ENCODE measurements at regions not wholly inside any gene's neighbourhood (a gene's known extent, or its start where the extent isn't known, plus 50 kb on each side); places are given as distances from the start of the nearest gene placed in this dataset.

- no peak for DNase-seq
- no peak overlapping the region for H2AFZ ChIP-seq (ENCODE audit: insufficient read depth, low read depth, low read length, poor library complexity, severe bottlenecking)
- Mint-ChIP-seq H3K27me3 (peaks cover 5% of the 10 kb centered on the region), H3K27ac (no peak overlapping the region), H3K4me3 (no peak overlapping the region), H3K9me3 (ENCODE audit: insufficient read depth) (no peaks in the 10 kb centered on the region), H3K4me1 (peaks cover 1% of the 10 kb centered on the region)
- H3K27me3 ChIP-seq (replicated peaks in 1 of 4; ENCODE audit: control extremely low read depth in 1 of 4, control insufficient read depth in 3 of 4, insufficient read depth in 4 of 4, low read length in 3 of 4), result peaks cover 0 to 3% (median 0%) of the 10 kb centered on the region in 4 experiments
- no CpG with 5 or more reads among the region's 2 CpGs for WGBS (ENCODE audit: insufficient coverage)
- no peaks in the 10 kb centered on the region for H3K4me1 ChIP-seq (ENCODE audit: control insufficient read depth in 2 of 2, insufficient read depth in 2 of 2, low read length in 2 of 2)
- H3K4me3 ChIP-seq (ENCODE audit: control extremely low read depth in 1 of 5, extremely low read depth in 1 of 5, insufficient read depth in 1 of 5, low read depth in 2 of 5, low read length in 4 of 5), result no peak overlapping the region
- H3K27ac ChIP-seq (ENCODE audit: low read length in 2 of 2), result no peak overlapping the region
- no peaks in the 10 kb centered on the region for H3K36me3 ChIP-seq (replicated peaks in 1 of 2; ENCODE audit: control extremely low read depth in 1 of 2, control insufficient read depth in 1 of 2, extremely low read depth in 1 of 2, insufficient read depth in 2 of 2, low read length in 1 of 2)
- H3K79me2 ChIP-seq (ENCODE audit: control insufficient read depth, insufficient read depth, low read length), result no peaks in the 10 kb centered on the region
- TF ChIP-seq EZH2 (IDR thresholded peaks at IDR 0.05; ENCODE audit: borderline replicate concordance, insufficient read depth, low read depth, low read length, poor library complexity, severe bottlenecking) (no peak), CTCF (IDR thresholded peaks at IDR 0.05) (no peak)
- CTCF ChIA-PET, result no interaction called here
- ATAC-seq (ENCODE audit: low read depth), result no peak
- no peaks in the 10 kb centered on the region for H3K9me3 ChIP-seq (ENCODE audit: control extremely low read depth in 1 of 3, control insufficient read depth in 2 of 3, insufficient read depth in 1 of 3, low read length in 2 of 3)
- no peak overlapping the region for H3K9ac ChIP-seq (ENCODE audit: low read length)
- no peaks in the 10 kb centered on the region for H4K20me1 ChIP-seq (ENCODE audit: control insufficient read depth, insufficient read depth, low read length, poor library complexity, severe bottlenecking)
- no peak overlapping the region for H3K4me2 ChIP-seq (replicated peaks; ENCODE audit: low read depth, low read length, poor library complexity, severe bottlenecking)
- intact Hi-C loops (cut with micrococcal nuclease), result no loop called here
- POLR2A ChIA-PET, result no interaction called here
Observed at GRCh38 chr4:114302472-114302871, 296.1 kb upstream of the UGT8 start.

- Histone ChIP-seq H2AFZ (ENCODE audit: insufficient read depth, low read depth, low read length, poor library complexity, severe bottlenecking) (no peak overlapping the region), H3K36me3 (replicated peaks in 1 of 2; ENCODE audit: control extremely low read depth in 1 of 2, control insufficient read depth in 1 of 2, extremely low read depth in 1 of 2, insufficient read depth in 2 of 2, low read length in 1 of 2) (no peaks in the 10 kb centered on the region), H3K9ac (ENCODE audit: low read length) (no peak overlapping the region), H3K9me3 (ENCODE audit: control extremely low read depth in 1 of 3, control insufficient read depth in 2 of 3, insufficient read depth in 1 of 3, low read length in 2 of 3) (no peaks in the 10 kb centered on the region), H3K4me2 (replicated peaks; ENCODE audit: low read depth, low read length, poor library complexity, severe bottlenecking) (no peak overlapping the region), H3K27ac (ENCODE audit: low read length in 2 of 2) (no peak overlapping the region), H3K4me3 (ENCODE audit: control extremely low read depth in 1 of 5, extremely low read depth in 1 of 5, insufficient read depth in 1 of 5, low read depth in 2 of 5, low read length in 4 of 5) (no peak overlapping the region), H3K27me3 (replicated peaks in 1 of 4; ENCODE audit: control extremely low read depth in 1 of 4, control insufficient read depth in 3 of 4, insufficient read depth in 4 of 4, low read length in 3 of 4) (peaks cover 0 to 3% (median 0%) of the 10 kb centered on the region in 4 experiments), H3K4me1 (ENCODE audit: control insufficient read depth in 2 of 2, insufficient read depth in 2 of 2, low read length in 2 of 2) (no peaks in the 10 kb centered on the region), H3K79me2 (ENCODE audit: control insufficient read depth, insufficient read depth, low read length) (no peaks in the 10 kb centered on the region), H4K20me1 (ENCODE audit: control insufficient read depth, insufficient read depth, low read length, poor library complexity, severe bottlenecking) (no peaks in the 10 kb centered on the region)
- Mint-ChIP-seq H3K9me3 (ENCODE audit: insufficient read depth) (no peaks in the 10 kb centered on the region), H3K4me1 (peaks cover 1% of the 10 kb centered on the region), H3K27me3 (peaks cover 5% of the 10 kb centered on the region), H3K4me3 (no peak overlapping the region), H3K27ac (no peak overlapping the region)
- POLR2A ChIA-PET, result no interaction called here
- no peak for DNase-seq
- CTCF ChIA-PET, result no interaction called here
- TF ChIP-seq EZH2 (IDR thresholded peaks at IDR 0.05; ENCODE audit: borderline replicate concordance, insufficient read depth, low read depth, low read length, poor library complexity, severe bottlenecking) (no peak), CTCF (IDR thresholded peaks at IDR 0.05) (no peak)
- intact Hi-C loops (cut with micrococcal nuclease), result no loop called here
- WGBS (ENCODE audit: insufficient coverage), result no CpG with 5 or more reads among the region's 2 CpGs
- no peak for ATAC-seq (ENCODE audit: low read depth)
Observed at GRCh38 chr4:114304046-114304445, 294.6 kb upstream of the UGT8 start.
